ENCODE measurements at regions not wholly inside any gene's neighbourhood (a gene's known extent, or its start where the extent isn't known, plus 50 kb on each side); places are given as distances from the start of the nearest gene placed in this dataset.

- Histone ChIP-seq H3K4me3 (no peak overlapping the region), H3K27ac (no peak overlapping the region), H3K27me3 (no peaks in the 10 kb centered on the region), H3K36me3 (no peaks in the 10 kb centered on the region), H3K4me1 (no peaks in the 10 kb centered on the region), H3K9me3 (no peaks in the 10 kb centered on the region)
- intact Hi-C loops (cut with DNase I; ENCODE audit: low total_unique reads) = no loop called here
- no peak for TF ChIP-seq POLR2A (IDR thresholded peaks at IDR 0.05)
- TF ChIP-seq CTCF (IDR thresholded peaks at IDR 0.05) = no peak
- no peak for DNase-seq
Observed at GRCh38 chr6:130314271-130314670, 51.5 kb upstream of the TMEM200A start.

- Histone ChIP-seq H3K4me1 (no peaks in the 10 kb centered on the region), H3K4me3 (no peak overlapping the region), H3K9me3 (no peaks in the 10 kb centered on the region), H3K27me3 (no peaks in the 10 kb centered on the region), H3K27ac (no peak overlapping the region), H3K36me3 (no peaks in the 10 kb centered on the region)
- DNase-seq = no peak
- TF ChIP-seq POLR2A (IDR thresholded peaks at IDR 0.05) (no peak), CTCF (IDR thresholded peaks at IDR 0.05) (no peak)
- intact Hi-C loops (cut with DNase I; ENCODE audit: low total_unique reads) = no loop called here
Observed at GRCh38 chr6:130313206-130313605, 52.6 kb upstream of the TMEM200A start.

- no peak overlapping the region for H3K4me3 ChIP-seq
- TF ChIP-seq POLR2A (IDR thresholded peaks at IDR 0.05) = no peak
- no peak for TF ChIP-seq CTCF (IDR thresholded peaks at IDR 0.05)
- intact Hi-C loops (cut with DNase I; ENCODE audit: low total_unique reads) = no loop called here
- H3K27me3 ChIP-seq = no peaks in the 10 kb centered on the region
- no peak for DNase-seq
- no peaks in the 10 kb centered on the region for H3K9me3 ChIP-seq
- no peaks in the 10 kb centered on the region for H3K36me3 ChIP-seq
- no peaks in the 10 kb centered on the region for H3K4me1 ChIP-seq
- H3K27ac ChIP-seq = no peak overlapping the region
Observed at GRCh38 chr6:130309028-130309427, 56.8 kb upstream of the TMEM200A start.

GRCh38 chr6:130307752-130308361, 58.0 kb upstream of the TMEM200A start:
- Histone ChIP-seq H3K27me3 (no peaks in the 10 kb centered on the region), H3K36me3 (no peaks in the 10 kb centered on the region), H3K4me1 (no peaks in the 10 kb centered on the region), H3K9me3 (no peaks in the 10 kb centered on the region), H3K27ac (no peak overlapping the region), H3K4me3 (no peak overlapping the region)
- intact Hi-C loops (cut with DNase I; ENCODE audit: low total_unique reads) = no loop called here
- DNase-seq = no peak
- no peak for TF ChIP-seq CTCF (IDR thresholded peaks at IDR 0.05)
- TF ChIP-seq POLR2A (IDR thresholded peaks at IDR 0.05) = no peak

GRCh38 chr6:130306377-130306776, 59.4 kb upstream of the TMEM200A start:
- Histone ChIP-seq H3K27me3 (no peaks in the 10 kb centered on the region), H3K9me3 (no peaks in the 10 kb centered on the region), H3K27ac (no peak overlapping the region), H3K4me3 (no peak overlapping the region), H3K36me3 (no peaks in the 10 kb centered on the region), H3K4me1 (no peaks in the 10 kb centered on the region)
- TF ChIP-seq POLR2A (IDR thresholded peaks at IDR 0.05) (no peak), CTCF (IDR thresholded peaks at IDR 0.05) (no peak)
- intact Hi-C loops (cut with DNase I; ENCODE audit: low total_unique reads) = no loop called here
- DNase-seq = no peak
